Chondrocyte (in vitro differentiated cells): ENCODE measurements at regions not wholly inside any gene's neighbourhood (a gene's known extent, or its start where the extent isn't known, plus 50 kb on each side); places are given as distances from the start of the nearest gene placed in this dataset.

Experiments
- DNase-seq: peaks from one replicate; pipeline ENCODE4 v3.0.0; 2021; ENCODE audit warnings: mixed read lengths, low spot score
- H3K27ac Mint-ChIP-seq: one replicate; pipeline ENCODE4 v1.8.0; 2021; ENCODE audit warnings: mild to moderate bottlenecking, moderate library complexity, mixed read lengths; ENCODE audit not compliant: unreplicated experiment
- H3K27me3 Mint-ChIP-seq: 2 replicates; pipeline ENCODE4 v1.8.0; 2021; ENCODE audit warnings: low read depth, mixed read lengths
- H3K36me3 Mint-ChIP-seq: 2 replicates; pipeline ENCODE4 v1.8.0; 2021; ENCODE audit warnings: low read depth, mixed read lengths
- H3K4me1 Mint-ChIP-seq: 2 replicates; pipeline ENCODE4 v1.8.0; 2021; ENCODE audit warnings: low read depth, mild to moderate bottlenecking, mixed read lengths
- H3K4me3 Mint-ChIP-seq: one replicate; pipeline ENCODE4 v1.8.0; 2021; ENCODE audit warnings: mild to moderate bottlenecking, moderate library complexity, mixed read lengths; ENCODE audit not compliant: unreplicated experiment
- H3K9me3 Mint-ChIP-seq: 2 replicates; pipeline ENCODE4 v1.8.0; 2021; ENCODE audit warnings: low read depth, mixed read lengths
- CTCF ChIP-seq: fragments of 200-600 bp; sonication (generic); IDR thresholded peaks from 2 replicates; pipeline ENCODE4 v1.5.0; 2021; ENCODE audit warnings: antibody characterized with exemption, mild to moderate bottlenecking, moderate library complexity

GRCh38 chr3:194277786-194278130, 73.4 kb downstream of the CPN2 start:
- no peaks in the 10 kb centered on the region for H3K36me3 Mint-ChIP-seq
- DNase-seq: peak; percentile 56
- H3K27ac Mint-ChIP-seq: peak overlapping the region; percentile 69
- peaks cover 23% of the 10 kb centered on the region for H3K27me3 Mint-ChIP-seq
- no peaks in the 10 kb centered on the region for H3K9me3 Mint-ChIP-seq
- no peak for TF ChIP-seq CTCF
- no peak overlapping the region for H3K4me3 Mint-ChIP-seq
- peaks cover 38% of the 10 kb centered on the region for H3K4me1 Mint-ChIP-seq

GRCh38 chr3:194278186-194278845, 72.8 kb downstream of the CPN2 start:
- peak; percentile 20 for DNase-seq
- peaks cover 23% of the 10 kb centered on the region for H3K27me3 Mint-ChIP-seq

GRCh38 chr3:194279101-194279500, 72.0 kb downstream of the CPN2 start:
- H3K27ac Mint-ChIP-seq: no peak overlapping the region
- peaks cover 27% of the 10 kb centered on the region for H3K27me3 Mint-ChIP-seq
- no peak for TF ChIP-seq CTCF
- H3K9me3 Mint-ChIP-seq: no peaks in the 10 kb centered on the region
- peaks cover 34% of the 10 kb centered on the region for H3K4me1 Mint-ChIP-seq
- peak; percentile 43 for DNase-seq
- no peaks in the 10 kb centered on the region for H3K36me3 Mint-ChIP-seq
- no peak overlapping the region for H3K4me3 Mint-ChIP-seq

More at GRCh38 chr3:194278186-194278845, 72.8 kb downstream of the CPN2 start:
- Mint-ChIP-seq H3K36me3 (no peaks in the 10 kb centered on the region), H3K4me3 (no peak overlapping the region), H3K4me1 (peaks cover 37% of the 10 kb centered on the region), H3K9me3 (no peaks in the 10 kb centered on the region), H3K27ac (peak overlapping the region; percentile 69)
- no peak for TF ChIP-seq CTCF

GRCh38 chr3:194279701-194280360, 71.3 kb downstream of the CPN2 start:
- Mint-ChIP-seq H3K4me1 (peaks cover 26% of the 10 kb centered on the region), H3K27ac (no peak overlapping the region), H3K27me3 (peaks cover 25% of the 10 kb centered on the region), H3K9me3 (no peaks in the 10 kb centered on the region), H3K4me3 (no peak overlapping the region), H3K36me3 (no peaks in the 10 kb centered on the region)
- TF ChIP-seq CTCF: no peak
- DNase-seq: peak; percentile 41

GRCh38 chr3:194280777-194281176, 70.4 kb downstream of the CPN2 start:
- Mint-ChIP-seq H3K4me1 (peaks cover 19% of the 10 kb centered on the region), H3K27me3 (peaks cover 25% of the 10 kb centered on the region), H3K4me3 (no peak overlapping the region), H3K27ac (no peak overlapping the region), H3K36me3 (no peaks in the 10 kb centered on the region), H3K9me3 (no peaks in the 10 kb centered on the region)
- DNase-seq: peak; percentile 75
- no peak for TF ChIP-seq CTCF
